ENCODE measurements at regions not wholly inside any gene's neighbourhood (a gene's known extent, or its start where the extent isn't known, plus 50 kb on each side); places are given as distances from the start of the nearest gene placed in this dataset.
A peak's percentile ranks its signal among the peaks of the same experiment; 100 is the strongest.

DNA sequence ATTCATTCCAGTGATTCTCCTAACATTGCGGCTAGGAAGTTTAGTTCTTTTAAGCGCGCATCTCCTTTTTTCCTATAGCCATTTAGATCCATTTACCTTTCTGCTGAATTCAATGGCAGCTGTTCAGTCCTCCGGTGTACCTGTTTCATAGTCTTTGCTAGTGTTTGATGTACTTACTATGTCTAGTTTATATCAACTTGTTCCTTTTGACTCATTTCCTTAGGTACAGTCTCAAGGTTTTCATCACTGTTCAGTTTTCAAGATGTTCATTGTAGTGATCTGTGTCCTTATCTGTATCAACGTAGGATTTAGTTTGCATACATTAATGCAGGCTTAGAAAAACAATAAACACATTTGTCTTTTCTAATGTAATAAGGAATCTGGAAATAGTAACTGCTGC, 59.0 kb upstream of the MBNL1 start:
- Histone ChIP-seq H3K4me2 (ENCODE audit: insufficient read depth, low read length) (no peak overlapping the region), H3K9me3 (ENCODE audit: low read depth, low read length) (no peaks in the 10 kb centered on the region), H3K79me2 (ENCODE audit: insufficient read depth, low read length) (no peaks in the 10 kb centered on the region), H3K27ac (ENCODE audit: low read depth, low read length) (no peak overlapping the region), H3K27me3 (ENCODE audit: insufficient read depth, low read length) (no peaks in the 10 kb centered on the region), H3K36me3 (ENCODE audit: insufficient read depth, low read length) (no peaks in the 10 kb centered on the region), H3K4me1 (ENCODE audit: insufficient read depth, low read length) (peaks cover 10% of the 10 kb centered on the region), H2AFZ (ENCODE audit: low read length) (no peak overlapping the region), H3K4me3 (ENCODE audit: insufficient read depth, low read length) (no peak overlapping the region), H4K20me1 (ENCODE audit: insufficient read depth, low read length) (no peaks in the 10 kb centered on the region)
- no peak for DNase-seq (ENCODE audit: insufficient read length, low spot score, missing footprints)
- TF ChIP-seq CTCF (IDR thresholded peaks at IDR 0.05; ENCODE audit: extremely low read depth, low read depth, low read length) = no peak

GRCh38 chr3:152210697-152211096, 58.0 kb upstream of the MBNL1 start:
- H2AFZ ChIP-seq (ENCODE audit: low read length) = no peak overlapping the region
- H3K4me1 ChIP-seq (ENCODE audit: insufficient read depth, low read length) = peaks cover 2% of the 10 kb centered on the region

DNA sequence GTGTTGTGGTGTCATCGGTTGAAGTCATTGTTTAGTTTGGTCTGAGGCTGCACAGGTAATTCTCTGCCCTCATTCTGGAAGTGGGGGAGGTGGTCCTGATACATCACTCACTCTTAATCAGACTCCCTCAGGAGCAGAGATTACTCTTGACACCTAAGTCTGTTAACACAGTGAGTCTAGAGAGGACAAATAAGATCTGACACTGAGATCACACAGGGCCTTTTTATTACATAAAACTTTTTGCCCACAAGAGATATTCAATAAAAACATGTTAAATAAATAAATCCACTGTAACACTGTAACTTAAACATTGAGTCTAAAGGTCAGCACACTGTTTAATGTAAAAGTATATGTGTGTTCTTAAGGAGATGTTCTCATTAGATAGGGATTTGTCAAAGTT, 57.1 kb upstream of the MBNL1 start:
- Histone ChIP-seq H3K4me3 (ENCODE audit: insufficient read depth, low read length) (no peak overlapping the region), H3K9me3 (ENCODE audit: low read depth, low read length) (no peaks in the 10 kb centered on the region), H2AFZ (ENCODE audit: low read length) (no peak overlapping the region), H3K4me1 (ENCODE audit: insufficient read depth, low read length) (no peaks in the 10 kb centered on the region), H3K36me3 (ENCODE audit: insufficient read depth, low read length) (no peaks in the 10 kb centered on the region), H4K20me1 (ENCODE audit: insufficient read depth, low read length) (no peaks in the 10 kb centered on the region), H3K79me2 (ENCODE audit: insufficient read depth, low read length) (no peaks in the 10 kb centered on the region), H3K27ac (ENCODE audit: low read depth, low read length) (no peak overlapping the region), H3K4me2 (ENCODE audit: insufficient read depth, low read length) (no peak overlapping the region), H3K27me3 (ENCODE audit: insufficient read depth, low read length) (no peaks in the 10 kb centered on the region)
- TF ChIP-seq CTCF (IDR thresholded peaks at IDR 0.05; ENCODE audit: extremely low read depth, low read depth, low read length) = no peak
- no peak for DNase-seq (ENCODE audit: insufficient read length, low spot score, missing footprints)

More at GRCh38 chr3:152210697-152211096, 58.0 kb upstream of the MBNL1 start:
- TF ChIP-seq CTCF (IDR thresholded peaks at IDR 0.05; ENCODE audit: extremely low read depth, low read depth, low read length) = no peak
- Histone ChIP-seq H3K9me3 (ENCODE audit: low read depth, low read length) (no peaks in the 10 kb centered on the region), H3K4me3 (ENCODE audit: insufficient read depth, low read length) (no peak overlapping the region), H4K20me1 (ENCODE audit: insufficient read depth, low read length) (no peaks in the 10 kb centered on the region), H3K27ac (ENCODE audit: low read depth, low read length) (no peak overlapping the region), H3K36me3 (ENCODE audit: insufficient read depth, low read length) (no peaks in the 10 kb centered on the region), H3K79me2 (ENCODE audit: insufficient read depth, low read length) (no peaks in the 10 kb centered on the region), H3K4me2 (ENCODE audit: insufficient read depth, low read length) (no peak overlapping the region), H3K27me3 (ENCODE audit: insufficient read depth, low read length) (no peaks in the 10 kb centered on the region)
- DNase-seq (ENCODE audit: insufficient read length, low spot score, missing footprints) = no peak

GRCh38 chr3:152213203-152213602, 55.5 kb upstream of the MBNL1 start:
- H3K36me3 ChIP-seq (ENCODE audit: insufficient read depth, low read length) = no peaks in the 10 kb centered on the region
- H2AFZ ChIP-seq (ENCODE audit: low read length) = peak overlapping the region; percentile 82
- no peaks in the 10 kb centered on the region for H3K4me1 ChIP-seq (ENCODE audit: insufficient read depth, low read length)
- H3K4me2 ChIP-seq (ENCODE audit: insufficient read depth, low read length) = no peak overlapping the region
- TF ChIP-seq CTCF (IDR thresholded peaks at IDR 0.05; ENCODE audit: extremely low read depth, low read depth, low read length) = no peak
- H3K9me3 ChIP-seq (ENCODE audit: low read depth, low read length) = no peaks in the 10 kb centered on the region
- H3K27me3 ChIP-seq (ENCODE audit: insufficient read depth, low read length) = no peaks in the 10 kb centered on the region
- DNase-seq (ENCODE audit: insufficient read length, low spot score, missing footprints) = peak; percentile 17
- H3K79me2 ChIP-seq (ENCODE audit: insufficient read depth, low read length) = no peaks in the 10 kb centered on the region
- no peak overlapping the region for H3K4me3 ChIP-seq (ENCODE audit: insufficient read depth, low read length)
- H4K20me1 ChIP-seq (ENCODE audit: insufficient read depth, low read length) = no peaks in the 10 kb centered on the region
- H3K27ac ChIP-seq (ENCODE audit: low read depth, low read length) = no peak overlapping the region
